GM18861 (cell line): ENCODE measurements at regions not wholly inside any gene's neighbourhood (a gene's known extent, or its start where the extent isn't known, plus 50 kb on each side); places are given as distances from the start of the nearest gene placed in this dataset.
A peak's percentile ranks its signal among the peaks of the same experiment; 100 is the strongest.
"Not testable (repeated sequence)": the region's sequence is repeated elsewhere in the genome, so short reads cannot be mapped to it uniquely, and the experiment has no call there.

Experiments used
- ATAC-seq: cut with Tn5 transposase; IDR thresholded peaks from one replicate; pipeline ENCODE4 v1.9.1; 2021; ENCODE audit not compliant: unreplicated experiment

DNA sequence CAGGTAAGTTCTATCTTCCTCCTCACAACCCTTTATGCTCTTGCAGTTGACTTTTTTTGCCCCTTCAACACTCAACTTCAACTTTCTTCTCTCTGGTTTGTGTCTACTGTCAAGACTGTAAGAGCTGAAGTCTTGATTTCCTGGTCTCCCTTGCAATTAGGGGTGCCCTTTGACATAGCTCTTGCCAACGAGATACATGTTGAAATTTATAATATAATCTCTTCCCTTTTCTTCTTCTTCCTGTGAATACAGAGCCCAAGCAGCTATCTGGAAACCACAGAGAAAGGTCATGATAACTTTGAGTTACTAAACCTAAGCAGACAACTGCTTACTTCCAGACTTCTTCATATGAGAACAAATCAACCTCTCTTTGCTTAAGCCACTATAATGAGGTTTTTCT is 163.5 kb downstream of the MC4R start:
- no peak for ATAC-seq

- no peak for ATAC-seq
Measured at GRCh38 chr18:60202708-60203107, 169.9 kb downstream of the MC4R start.

DNA sequence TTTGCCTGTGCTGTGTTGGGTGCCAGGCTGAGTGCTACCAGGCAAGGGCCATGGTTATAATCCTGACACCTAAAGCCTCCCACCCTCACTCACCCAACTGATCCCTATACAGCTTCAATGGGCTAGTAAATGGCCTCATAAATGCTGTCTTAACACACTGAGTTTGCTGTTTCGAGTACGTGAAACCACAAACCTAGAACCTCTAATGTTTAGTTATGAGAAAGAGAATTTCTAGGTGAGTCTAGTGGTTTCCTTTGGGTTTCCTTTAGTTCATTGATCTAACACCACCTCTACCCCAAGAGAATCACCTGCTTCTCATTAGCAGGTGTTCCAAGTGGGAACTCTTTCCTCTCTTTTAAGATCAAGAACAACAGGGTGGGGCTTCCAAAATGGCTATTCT is 172.0 kb downstream of the MC4R start:
- ATAC-seq = no peak

- ATAC-seq = no peak
Measured at GRCh38 chr18:60199505-60199904, 173.1 kb downstream of the MC4R start.

GRCh38 chr18:60197671-60198462 is 174.7 kb downstream of the MC4R start:
- ATAC-seq = no peak

DNA sequence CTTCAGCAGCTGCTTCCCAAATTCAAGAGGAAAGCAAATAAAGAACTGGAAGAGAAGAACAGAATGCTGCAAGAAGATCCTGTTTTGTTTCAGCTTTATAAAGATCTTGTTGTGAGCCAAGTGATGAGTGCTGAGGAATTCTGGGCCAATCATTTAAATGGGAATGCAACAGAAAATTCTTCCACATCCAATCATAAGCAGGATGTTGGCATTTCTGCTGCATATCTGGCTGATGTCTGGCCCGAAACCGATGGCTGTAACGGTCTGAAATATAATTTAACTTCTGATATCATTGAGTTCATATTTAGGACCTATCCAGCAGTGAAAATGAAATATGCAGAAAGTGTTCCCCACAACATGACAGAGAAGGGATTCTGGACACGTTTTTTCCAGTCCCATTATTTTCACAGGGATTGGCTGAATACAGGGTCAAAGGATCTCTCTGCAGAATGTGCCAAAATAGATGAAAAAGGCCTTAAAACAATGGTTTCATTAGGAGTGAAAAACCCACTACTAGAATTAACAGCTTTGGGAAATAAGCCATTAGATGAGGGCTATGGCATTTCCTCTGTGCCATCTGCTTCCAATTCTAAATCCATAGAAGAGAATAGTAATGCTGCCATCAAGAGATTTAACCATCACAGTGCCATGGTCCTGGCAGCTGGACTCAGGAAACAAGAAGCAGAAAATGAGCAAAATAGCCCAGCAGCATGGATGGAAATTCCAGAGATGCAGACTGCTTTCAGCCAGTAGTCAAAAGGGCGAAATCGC is 175.6 kb downstream of the MC4R start:
- ATAC-seq = no peak

DNA sequence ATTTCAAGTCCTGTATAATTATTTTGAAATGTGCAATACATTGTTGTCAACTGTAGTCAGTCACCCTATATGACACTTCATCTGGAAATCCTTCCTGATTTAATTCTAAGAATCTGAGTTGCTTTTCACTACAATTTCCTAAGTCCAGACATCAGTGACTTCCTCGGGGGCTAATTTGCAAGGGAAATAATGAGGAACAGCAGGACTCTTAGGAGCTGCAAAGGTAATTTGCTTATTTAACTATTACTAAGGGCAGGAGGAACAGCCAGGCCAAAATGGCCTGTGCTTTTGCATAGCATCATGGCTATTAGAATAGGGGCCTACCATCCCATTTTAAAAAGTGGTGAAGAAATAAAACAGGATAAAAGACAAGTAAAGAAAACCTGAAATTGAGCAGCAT is 178.8 kb downstream of the MC4R start:
- ATAC-seq = no peak

DNA sequence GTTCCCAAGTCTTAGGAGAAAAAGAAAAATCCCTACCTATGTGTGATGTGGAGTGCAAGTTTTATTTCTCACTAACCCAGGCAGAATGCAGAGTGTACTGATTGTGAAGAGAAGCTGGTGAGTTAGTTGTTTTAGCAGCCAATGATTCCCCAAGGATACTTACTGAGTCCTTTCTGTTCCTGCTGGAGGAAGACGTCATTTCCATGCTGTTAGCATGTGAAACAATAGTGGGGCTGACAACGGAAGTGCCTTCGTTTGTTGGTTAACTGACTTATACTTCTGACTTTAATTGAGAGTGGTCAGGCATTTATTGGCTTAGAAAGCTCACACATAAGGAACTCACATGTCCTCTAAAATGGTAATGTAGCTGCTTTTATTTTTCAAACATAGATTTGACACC is 180.6 kb downstream of the MC4R start:
- no peak for ATAC-seq

- no peak for ATAC-seq
Measured at GRCh38 chr18:60189856-60190255, 182.7 kb downstream of the MC4R start.

- ATAC-seq = no peak
Measured at GRCh38 chr18:60188958-60189357, 183.6 kb downstream of the MC4R start.

DNA sequence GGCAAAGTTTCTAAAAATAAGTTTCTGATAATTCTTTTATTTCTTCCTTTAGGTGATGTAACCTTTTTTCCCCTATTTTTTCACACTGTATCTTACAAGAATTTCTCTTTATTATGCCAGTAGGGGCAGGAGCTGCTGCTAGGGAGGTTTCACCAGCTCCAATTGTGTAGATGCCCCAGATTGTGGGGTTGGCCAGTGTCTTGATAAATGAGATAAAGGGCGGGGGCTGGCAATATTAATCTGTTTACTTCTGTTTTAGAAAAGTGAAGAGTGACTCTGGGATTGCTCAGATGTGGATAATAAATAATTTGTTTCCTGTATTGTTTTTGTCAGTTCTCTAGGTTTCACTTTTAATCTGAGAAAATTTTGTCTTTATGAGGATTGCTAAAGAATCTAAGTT is 190.4 kb downstream of the MC4R start:
- no peak for ATAC-seq

DNA sequence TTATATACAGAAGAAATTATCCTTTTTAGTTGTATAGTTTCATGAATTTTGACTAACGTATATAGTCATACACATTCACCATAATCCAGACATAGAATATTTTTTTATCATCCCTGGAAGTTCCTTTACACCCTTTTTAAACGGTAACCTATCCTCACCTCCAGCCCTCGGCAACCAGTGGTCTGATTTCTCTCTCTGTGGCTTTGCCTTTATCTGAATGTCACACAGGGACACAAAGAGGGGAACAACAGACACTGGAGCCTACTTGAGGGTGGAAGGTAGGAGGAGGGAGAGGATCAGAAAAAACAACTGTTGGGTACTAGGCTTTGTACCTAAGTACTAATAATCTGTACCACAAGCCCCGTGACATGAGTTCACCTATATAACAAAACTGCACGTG is 191.9 kb downstream of the MC4R start:
- no peak for ATAC-seq

GRCh38 chr18:60178224-60178623 is 194.4 kb downstream of the MC4R start:
- not testable (repeated sequence) for ATAC-seq

DNA sequence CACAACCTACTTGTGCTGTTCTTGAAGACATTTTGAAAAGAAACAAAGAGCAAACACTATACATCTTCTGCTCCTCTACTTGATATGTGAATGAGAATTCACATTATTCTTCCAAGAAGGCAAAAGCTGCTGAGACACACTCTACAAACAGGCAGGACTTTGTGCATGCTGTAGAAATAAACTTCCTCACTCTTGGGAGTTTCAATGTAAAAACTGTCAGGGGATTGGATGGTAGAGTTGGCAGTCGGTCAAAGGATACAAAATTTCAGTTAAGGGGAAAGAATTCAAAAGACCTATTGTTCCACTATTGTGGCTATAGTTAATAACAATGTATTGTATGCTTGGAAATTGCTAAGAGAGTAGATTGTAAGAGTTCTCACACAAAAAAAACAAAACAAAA is 196.3 kb downstream of the MC4R start:
- no peak for ATAC-seq

GRCh38 chr18:60174832-60175231 is 197.7 kb downstream of the MC4R start:
- no peak for ATAC-seq

DNA sequence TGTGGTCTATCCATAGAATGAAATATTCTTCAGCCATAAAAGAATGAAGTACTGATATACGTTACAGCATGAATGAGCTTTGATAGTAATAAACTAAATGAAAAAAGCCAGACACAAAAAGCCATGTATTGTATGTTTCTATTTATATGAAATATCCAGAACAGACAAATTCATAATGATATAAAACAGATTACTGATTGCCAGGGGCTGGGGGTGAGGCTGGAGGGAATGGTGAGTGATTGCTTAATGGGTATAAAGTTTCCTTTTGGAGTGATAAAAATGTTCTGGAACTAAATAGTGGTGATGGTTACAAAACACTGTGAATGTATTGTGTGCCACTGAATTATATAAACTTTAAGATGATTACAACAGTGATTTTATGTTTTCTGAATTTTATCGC is 200.5 kb downstream of the MC4R start:
- ATAC-seq = no peak

DNA sequence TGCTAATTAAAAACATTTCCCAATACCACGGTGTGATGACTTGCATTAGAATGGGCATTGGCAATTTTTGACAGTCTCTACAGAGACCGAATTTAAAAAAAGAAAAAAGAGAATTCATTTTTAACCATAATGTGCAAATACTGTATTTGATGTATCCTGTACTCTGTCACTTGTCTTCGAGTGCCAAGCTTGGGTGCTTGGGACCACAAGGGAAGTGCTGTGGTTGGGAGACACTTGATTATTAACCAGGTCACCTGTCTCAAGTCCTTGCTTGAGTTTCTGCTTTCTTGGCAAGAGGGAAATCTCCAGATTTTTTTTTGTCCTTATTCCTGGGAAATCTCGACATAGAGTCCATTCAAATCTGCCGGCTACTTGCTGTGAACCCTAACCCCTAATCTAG is 209.0 kb downstream of the MC4R start:
- ATAC-seq = peak; percentile 94

- ATAC-seq = peak; percentile 61
Measured at GRCh38 chr18:60162388-60162787, 210.2 kb downstream of the MC4R start.

GRCh38 chr18:60157810-60158209 is 214.8 kb downstream of the MC4R start:
- ATAC-seq = no peak

DNA sequence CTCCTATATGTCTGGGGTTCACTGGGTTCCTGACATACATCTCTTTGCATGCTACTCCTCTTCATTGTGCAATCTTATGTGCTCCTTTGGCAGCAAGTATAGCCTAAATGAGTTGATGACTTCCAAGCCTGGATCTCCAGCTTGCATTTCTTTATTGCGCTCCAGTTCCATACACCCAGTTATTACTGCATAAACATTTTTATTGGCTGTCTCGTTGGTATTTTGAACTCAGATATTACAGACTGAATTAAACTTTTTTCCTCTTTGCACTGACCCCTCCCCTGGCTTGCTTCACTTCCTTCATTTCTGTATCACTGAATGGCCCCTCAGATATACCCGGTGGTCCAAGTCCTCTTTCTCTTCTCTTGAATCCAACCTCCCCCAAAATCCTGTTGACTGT is 219.2 kb downstream of the MC4R start:
- no peak for ATAC-seq

- ATAC-seq = no peak
Measured at GRCh38 chr18:60149316-60149715, 223.3 kb downstream of the MC4R start.

- ATAC-seq = peak; percentile 52
Measured at GRCh38 chr18:60147323-60147722, 225.3 kb downstream of the MC4R start.
